Myocyte (in vitro differentiated cells): ENCODE measurements at regions not wholly inside any gene's neighbourhood (a gene's known extent, or its start where the extent isn't known, plus 50 kb on each side); places are given as distances from the start of the nearest gene placed in this dataset.
A peak's percentile ranks its signal among the peaks of the same experiment; 100 is the strongest.

ENCODE experiments used
- DNase-seq: peaks from one replicate; pipeline ENCODE4 v3.0.0-alpha.2; 2012; ENCODE audit warnings: low read depth

DNA sequence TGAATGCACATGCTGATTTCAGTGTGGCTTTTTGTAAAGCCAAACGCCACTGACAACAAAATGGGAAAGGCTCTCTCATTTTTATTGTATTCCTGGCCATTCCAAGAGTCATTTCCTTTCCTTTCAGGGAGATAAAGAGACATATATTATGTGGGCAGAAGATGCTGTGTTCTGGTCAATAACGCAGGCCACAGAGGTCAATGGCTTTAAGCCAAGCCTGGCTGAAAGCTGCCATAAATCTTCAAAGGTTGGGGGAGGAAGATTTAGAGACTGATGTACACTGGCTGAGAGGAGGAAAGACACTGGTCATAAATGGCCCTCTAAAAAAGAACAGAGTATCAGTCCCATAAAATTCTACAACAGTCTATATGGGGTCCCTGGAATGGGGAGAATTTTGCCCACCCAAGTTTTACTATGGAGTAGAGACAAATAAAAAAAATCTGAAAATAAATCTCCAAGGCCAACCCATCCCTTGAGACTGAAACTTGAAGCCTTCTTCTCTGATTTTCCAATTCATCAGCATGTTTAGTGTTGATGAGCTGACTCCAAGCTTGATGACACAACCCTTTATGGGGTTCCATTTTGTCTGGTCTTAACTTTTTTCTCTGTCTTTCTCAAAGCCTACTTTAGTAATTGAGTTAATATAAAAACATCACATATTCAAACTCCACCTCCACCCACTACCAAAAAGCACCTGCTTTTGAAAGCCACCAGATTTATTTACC lies 152.1 kb upstream of the SLC24A2 start:
- no peak for DNase-seq

DNA sequence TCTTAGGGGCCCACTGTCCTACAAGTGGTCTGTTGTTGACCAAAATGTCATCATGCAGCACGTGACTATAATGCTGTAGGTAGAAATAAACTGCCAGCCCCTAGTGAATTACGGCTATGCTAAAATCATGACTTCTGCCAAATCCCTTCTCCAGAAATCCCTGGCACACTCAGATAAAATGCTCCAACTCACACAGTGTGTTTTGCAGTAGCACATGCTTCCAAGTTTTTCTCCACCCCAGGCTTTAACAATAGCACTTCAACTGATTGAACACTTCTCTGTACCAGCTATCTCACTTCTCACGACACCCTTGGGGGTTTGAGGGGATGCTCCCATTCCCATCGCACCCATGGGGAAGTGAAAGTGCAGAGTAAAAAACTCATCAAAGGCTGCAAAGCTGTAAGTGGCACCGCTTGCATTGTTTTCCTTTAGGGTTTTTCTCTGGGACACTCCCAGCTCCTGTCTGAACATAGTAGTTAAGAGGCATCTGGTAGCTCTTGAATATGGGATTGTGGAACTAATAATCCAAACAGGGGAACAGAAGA lies 151.0 kb upstream of the SLC24A2 start:
- DNase-seq, result no peak

DNA sequence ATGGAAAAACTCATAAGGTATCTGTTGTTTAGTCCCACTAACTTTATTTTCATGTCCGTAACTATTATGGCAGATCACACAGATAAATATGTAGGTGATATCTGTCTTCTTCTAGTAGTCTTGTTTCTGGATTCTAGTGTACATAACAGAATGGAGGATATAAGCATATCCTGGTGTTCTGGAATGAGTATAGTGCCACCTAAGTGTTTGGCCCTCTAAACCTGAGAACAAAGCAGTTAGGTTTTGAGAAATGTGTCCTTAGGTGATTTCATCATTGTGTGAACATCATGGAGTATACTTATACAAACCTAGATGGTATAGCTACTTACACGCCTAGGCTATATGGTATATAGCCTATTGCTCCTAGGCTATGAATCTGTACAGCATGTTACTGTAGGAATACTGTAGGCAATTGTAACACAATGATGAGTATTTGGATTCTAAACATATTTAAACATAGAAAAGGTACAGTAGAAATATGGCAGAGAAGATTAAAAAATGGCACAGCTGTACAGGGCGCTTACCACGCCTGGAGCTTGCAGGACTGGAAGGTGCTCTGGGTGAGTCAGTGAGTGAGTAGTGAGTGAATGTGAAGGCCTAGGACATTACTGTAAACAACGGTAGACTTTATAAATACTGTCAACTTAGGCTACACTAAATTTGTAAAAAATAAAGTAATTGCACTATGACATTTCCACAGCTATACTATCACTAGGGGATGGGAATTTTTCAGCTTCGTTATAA lies 150.3 kb upstream of the SLC24A2 start:
- DNase-seq, result no peak

DNA sequence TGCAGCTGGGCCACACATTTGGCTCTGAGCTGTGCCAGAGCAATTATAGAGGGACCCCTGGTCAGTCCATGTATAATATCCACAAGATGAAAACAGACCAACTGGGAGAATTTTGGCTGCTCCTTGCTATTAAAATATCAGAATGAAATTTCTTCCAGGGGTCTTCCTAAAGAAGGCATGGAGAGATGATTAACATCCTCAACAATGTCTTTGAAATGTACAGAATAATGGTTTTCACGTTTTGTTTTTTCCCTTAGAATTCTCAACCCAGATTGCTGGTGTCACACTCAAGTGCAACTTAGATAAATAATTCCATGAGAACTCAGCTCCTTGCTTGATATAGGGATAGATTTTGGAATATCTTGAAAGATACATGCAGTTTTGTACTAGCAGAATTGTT lies 148.3 kb upstream of the SLC24A2 start:
- no peak for DNase-seq

DNA sequence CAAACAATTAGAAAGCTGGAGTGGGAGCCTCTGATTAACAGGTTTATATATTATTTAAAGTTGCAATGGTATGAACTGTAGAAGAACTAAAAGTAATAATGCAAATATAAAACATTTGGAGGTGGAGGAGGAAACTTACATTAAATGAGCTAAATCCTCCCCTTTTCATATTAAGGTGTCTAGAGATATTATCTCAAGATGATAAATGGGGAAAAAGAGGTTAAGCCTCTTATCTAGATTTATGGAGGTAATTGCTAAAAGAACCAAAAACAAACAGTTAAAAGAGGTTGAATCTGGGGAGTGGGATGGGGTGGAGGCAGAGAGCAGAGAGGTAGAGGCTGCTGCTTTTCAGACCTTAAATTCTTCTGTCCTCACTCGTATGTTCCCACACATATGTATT lies 147.8 kb upstream of the SLC24A2 start:
- DNase-seq, result no peak

DNA sequence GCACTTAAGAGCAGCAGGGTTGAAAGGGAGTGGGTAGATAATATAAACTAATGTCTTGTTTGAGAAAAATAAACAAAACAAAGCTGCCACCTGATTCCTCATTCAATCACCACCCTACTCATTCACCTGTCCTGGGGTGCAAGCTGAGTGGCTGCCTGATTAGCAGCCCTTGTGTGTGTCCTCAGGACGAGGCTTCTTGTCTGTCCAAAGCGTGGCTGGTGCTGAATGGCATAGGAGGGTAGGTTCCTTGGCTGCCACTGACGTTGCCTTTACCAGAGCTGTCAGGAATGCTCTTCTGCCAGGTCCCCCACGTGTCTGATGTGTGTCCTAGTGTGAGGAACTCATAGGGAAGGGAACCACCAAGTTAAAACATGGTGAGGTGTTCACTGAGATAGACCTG lies 146.6 kb upstream of the SLC24A2 start:
- DNase-seq, result no peak

DNA sequence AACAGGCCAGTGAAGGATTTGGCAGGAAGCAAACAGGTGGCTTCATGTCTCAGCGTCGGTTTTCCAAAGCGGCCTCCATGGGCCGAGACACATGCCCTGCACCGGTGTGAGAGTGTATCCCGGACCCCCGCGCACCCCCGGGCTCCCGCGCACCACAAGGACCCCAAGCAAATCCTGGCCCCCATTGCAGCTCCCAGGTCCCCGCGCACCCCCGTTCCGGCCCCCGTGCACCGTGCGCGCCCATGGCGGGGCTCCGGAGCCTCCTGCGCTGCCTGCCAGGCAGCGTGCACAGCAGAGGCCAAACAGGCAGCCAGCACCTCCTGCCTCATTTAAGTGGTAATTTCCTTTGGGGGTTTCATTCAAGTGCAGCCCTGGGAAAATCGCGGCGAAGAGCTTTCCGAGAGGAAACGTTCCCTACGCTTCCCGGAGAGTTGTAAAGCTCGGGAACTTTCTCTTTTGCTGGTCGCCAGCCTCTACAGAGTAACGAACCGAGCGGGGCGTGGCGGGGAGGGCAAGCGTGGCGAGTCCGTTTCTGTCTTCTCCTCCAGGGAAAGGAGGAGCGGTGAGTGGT lies 145.5 kb upstream of the SLC24A2 start:
- DNase-seq, result peak; percentile 62

DNA sequence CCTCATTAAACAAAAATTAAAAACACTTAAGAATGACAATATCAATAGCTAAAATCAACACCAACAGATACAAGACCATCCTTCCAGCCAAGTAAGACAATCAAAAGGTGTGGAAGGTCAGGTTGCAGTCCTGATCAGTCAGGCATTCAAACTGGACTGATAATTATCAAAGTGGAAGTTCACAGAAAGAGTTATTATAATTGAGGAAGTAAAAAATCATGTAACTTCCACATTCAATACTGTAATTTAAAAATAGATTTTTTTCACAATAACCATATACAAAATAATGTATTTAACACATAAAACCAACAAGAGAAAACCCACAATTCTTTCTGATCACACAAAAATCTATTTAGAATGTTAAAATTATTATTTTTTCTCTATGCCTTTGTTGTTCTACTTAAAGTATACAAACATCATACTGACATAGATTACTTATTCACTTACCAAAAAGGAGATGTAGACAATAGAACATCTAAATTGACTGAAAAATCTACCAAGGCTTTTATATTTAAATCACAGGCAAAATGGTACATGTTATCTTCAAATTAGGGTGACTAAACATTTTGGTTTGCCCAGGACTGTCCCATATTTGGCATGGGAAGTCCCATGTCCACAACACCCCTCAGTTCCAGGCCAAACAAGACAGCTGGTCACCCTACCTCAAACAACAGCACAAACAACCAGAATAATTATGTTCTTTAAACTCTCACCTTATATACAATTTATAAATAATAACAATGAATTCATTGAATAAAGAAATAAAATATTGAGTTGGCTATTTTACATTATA lies 142.5 kb upstream of the SLC24A2 start:
- peak; percentile 48 for DNase-seq

DNA sequence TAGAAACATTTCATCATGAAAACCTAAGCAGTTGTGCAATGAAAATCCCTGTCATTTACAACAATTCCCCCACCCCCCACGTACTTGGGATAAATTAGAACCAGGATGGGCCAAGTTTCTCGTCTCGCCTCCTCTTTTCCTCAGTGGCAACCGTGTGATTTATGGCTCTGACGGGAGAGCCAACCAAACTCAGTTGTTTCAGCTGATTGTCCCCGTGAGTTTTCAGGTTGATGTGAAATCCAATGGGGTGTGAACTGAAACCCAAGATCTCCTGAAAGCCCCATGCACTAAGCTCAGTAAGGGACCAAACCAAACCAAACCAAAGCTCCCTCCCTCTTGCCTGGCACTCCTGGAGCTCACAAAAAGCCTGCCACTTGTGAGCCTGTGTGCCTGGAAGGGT lies 138.7 kb upstream of the SLC24A2 start:
- DNase-seq, result no peak

DNA sequence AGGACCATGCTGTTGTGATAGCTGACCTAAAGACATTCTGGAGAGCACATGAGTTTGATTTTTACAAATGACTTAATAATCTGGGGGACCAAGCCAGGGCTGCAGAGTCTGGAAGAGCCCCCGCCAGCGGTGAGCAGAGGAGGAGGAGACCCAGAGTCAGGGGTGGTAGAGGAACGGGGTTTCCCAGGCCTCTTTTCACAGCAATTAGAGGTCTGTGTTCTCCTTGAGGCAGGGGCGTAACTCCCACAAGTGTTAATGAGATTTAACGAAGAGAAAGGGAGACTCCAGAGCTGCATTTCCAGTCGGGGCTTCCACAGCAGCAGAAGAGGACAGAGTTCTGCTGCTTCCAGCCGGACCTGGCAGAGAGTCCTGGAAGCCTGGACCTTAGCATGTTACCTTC lies 137.9 kb upstream of the SLC24A2 start:
- no peak for DNase-seq

DNA sequence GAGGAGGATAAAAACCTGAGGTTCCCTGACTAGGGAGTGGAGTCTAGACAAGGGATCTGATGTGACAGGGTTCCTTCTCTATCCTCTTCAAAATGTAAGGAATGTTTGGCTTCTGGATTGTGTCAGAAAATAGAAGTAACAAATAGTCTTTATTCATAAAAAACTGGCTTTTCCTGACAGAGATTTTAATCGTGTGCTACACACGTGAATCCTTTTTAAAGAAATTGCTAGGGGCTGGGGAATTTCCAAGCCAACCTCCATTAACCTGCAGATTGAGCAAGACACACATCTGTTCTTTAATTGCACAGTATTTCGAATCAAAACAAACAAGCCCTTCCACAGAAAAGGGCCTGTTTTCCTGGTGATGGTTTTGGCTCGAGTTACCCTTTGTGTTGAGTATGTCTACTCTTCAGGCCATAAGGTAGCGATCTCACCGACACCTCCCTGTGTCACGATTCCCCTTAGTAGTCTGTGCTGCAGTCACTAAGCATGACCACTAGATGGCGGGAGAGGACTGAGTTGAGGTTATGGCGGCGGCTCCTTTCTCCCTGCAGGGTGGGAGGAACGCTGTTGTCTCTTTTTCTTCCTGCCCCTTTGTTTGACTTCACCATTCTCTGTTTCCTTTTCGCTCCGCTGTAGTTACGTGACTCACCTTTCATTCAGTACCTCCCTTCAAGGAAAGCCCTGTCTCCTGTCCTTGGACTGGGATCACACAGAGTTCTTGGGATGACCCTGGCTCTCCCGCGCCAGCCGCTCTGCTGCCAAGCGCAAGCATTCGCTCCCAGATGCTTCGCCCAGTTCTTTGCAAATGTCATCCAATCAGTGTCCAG lies 137.1 kb upstream of the SLC24A2 start:
- peak; percentile 83 for DNase-seq

DNA sequence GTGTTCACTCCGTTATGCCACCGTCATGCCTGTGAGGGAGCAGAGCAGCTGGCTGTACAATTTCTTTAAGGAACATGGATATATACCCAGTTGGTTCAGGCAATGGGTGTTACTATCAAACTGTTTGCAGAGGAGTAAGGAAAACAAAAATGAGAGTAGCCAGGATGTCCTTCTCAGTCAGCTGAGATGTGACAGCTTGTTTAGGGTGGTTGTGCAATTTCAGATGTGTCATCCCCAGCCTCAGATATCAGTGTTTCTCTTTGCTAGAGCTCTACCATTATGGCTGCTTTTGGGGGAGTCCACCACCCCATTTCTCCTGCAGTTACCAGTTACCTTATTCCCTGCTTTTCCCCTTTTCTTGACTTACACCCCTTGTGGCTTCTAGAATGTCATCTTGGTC lies 135.2 kb upstream of the SLC24A2 start:
- DNase-seq, result no peak

DNA sequence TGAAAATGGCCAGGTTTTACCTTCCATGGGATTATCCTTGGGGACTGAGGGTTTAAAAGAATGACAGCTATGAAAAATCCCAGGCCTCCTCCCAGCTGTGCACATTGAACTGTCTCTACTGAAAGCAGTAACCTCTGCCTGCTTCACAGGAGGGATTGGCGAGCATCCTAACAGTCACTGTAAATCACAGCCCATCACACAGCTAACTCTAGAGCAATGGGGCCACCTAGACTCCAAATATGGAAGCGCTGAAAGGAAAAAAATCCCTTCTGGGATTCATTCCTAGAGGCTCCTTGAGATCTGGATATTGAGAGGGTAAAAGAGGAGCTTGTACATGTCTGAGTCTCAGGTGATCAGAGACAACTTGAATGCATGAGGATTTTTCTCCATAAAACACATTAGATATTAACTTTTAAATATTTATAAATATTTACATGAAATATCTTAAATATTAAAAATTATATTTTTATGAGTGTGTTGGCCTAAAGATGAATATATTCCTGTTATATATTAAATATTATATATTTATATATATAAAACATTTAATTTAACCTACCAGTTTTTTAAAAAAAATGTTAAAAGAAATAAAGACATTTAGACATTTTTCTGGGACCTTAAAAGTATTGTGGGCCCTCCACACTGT lies 133.8 kb upstream of the SLC24A2 start:
- DNase-seq, result peak; percentile 80

DNA sequence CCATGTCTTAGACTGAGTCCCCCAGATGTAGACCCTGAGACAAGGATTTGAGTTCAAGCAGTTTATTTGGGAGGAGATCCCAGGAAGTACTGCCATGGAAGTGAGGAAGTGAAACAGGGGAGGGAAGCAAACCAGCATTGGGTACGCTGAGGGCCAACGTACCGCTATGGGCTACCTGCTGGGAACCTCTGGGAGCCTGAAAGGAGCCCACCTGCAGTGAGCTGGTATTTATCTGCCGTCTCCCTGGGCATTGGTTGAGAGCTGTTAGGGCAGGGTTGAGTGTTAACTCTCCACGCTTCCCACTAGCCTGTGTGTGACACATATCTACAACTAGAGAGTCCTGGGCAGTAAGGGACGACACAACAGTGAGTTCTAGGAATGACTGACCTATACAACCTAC lies 131.6 kb upstream of the SLC24A2 start:
- no peak for DNase-seq

DNA sequence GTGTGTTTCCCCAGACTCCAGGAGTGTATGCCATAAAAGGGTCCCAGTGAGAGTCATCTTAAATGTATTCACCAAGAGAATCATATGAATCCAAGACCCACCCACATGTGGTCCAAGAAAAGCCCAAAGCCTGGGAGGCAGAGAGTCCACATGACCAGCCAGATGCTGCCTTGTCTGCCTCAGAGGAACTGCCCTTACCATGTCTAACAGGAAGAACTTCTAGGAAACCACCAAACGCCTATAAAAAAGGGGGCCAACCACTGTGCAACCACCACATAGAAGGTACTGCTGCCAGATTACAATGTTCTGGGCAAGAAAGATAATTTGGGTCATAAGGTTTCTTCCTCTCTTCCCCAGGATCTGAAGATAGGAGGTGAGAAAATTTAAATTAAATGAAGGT lies 129.8 kb upstream of the SLC24A2 start:
- DNase-seq, result peak; percentile 54

DNA sequence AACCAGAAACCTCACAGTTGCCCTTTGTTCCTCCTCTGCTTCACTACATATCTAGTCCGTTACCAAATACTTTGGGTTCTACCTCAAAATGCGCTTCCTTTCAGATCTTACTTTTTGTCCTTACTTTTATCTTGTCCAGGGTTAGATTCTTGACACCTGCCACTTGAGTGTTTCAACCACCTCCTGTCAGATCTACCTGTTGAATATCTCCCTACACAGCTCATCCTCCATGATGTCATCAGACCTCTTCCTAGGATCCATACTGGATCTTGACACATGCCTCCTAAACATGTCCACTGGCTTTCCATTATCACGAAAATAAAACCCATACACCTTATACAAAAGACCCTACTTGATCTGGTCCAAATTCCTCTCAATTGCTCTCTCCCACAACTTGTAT lies 125.2 kb upstream of the SLC24A2 start:
- no peak for DNase-seq

DNA sequence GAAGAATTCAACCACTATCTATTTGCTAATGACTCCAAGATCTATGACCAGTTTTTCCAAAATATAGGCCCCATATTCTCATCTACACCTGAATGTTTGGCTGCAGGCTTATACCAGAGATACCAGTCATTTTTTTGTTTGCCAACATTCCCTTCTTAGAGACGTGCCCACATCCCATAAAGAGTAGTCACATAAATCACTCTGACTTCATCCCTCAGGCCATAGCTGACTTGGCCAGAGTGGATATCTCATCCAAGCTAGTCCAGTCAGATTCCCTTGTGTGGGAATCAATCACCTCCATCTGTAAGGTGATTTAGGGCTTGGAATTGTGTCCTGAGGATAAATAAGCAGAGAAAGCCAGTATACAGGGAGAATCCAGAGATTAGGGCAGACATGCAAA lies 124.3 kb upstream of the SLC24A2 start:
- no peak for DNase-seq

DNA sequence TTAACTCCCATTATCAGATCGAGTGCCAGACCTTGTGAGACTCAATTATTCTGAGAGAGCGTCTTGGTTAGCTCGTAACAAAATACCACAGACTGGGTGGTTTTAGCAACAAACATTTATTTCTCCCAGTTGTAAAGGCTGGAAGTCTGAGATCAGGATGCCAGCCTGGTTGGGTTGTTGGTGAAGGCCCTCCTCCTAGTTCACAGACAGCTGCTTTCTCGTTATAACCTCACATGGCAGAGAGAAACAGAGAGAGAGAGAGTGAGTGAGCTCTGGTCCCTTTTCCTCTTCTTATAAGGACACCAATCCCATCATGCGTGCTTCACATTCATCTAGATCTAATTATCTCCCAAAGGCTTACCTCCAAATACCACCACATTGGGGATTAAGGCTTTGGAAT lies 114.2 kb upstream of the SLC24A2 start:
- peak; percentile 55 for DNase-seq

DNA sequence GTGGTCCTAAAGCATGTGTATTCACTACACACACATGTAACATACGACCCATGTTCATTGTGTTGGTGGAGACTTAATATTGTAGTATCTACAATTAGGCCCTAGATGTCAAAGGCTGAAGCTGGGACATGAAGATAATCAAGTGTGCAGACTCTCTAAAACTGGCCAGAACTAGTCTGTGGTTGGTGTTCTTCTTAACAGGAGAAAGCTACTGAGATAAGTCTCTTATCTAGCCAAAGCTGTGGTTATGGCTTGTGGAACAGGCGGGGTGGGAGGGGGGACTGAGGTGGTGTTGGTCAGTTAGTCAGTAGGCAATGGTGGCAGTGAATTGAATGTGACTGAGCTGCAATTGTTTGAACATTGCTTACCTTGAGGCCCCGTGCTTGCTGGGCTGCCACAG lies 112.7 kb upstream of the SLC24A2 start:
- no peak for DNase-seq

DNA sequence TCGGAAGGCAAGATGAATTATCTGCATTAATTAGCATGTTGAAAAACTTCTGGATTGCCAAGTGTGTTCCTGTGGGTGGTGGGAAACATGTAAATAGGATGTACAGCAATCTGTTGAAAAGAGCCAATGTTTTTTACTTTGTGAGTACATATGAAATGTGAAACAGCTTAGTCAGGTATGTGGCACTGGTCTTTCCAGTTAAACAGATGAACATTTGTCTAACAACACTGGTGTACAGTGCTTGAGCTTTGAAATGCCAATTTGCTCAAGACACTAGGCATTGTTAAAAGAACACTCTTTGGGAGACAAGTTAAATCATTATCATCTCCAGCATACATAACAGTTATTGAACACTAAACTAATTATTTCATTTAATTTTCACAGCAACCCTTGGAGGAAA lies 107.3 kb upstream of the SLC24A2 start:
- no peak for DNase-seq
